GM19372 (cell line): ENCODE measurements at regions not wholly inside any gene's neighbourhood (a gene's known extent, or its start where the extent isn't known, plus 50 kb on each side); places are given as distances from the start of the nearest gene placed in this dataset.
A peak's percentile ranks its signal among the peaks of the same experiment; 100 is the strongest.

ENCODE experiments used
- ATAC-seq: cut with Tn5 transposase; IDR thresholded peaks from one replicate; pipeline ENCODE4 v1.9.1; 2021; ENCODE audit warnings: mild to moderate bottlenecking, low read depth, moderate library complexity; ENCODE audit not compliant: unreplicated experiment

DNA sequence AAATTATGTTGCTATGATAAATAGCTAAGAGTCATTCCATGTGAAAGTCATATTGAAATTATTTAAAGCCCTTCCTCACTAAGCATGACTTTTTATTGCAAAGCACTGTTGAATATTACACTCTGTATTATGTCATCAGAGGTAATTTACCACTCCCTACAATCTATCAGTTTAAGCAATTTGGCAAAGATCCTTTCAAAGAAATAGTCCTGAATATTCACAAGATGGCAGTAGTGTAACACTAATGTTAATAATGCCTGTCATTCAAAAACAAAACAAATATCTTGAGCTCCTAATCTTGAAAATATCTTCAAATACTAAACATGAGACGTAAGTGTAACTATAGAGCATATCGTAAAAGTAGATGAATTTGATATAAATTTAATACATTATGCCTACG, 208.6 kb upstream of the TECRL start:
- ATAC-seq = no peak

DNA sequence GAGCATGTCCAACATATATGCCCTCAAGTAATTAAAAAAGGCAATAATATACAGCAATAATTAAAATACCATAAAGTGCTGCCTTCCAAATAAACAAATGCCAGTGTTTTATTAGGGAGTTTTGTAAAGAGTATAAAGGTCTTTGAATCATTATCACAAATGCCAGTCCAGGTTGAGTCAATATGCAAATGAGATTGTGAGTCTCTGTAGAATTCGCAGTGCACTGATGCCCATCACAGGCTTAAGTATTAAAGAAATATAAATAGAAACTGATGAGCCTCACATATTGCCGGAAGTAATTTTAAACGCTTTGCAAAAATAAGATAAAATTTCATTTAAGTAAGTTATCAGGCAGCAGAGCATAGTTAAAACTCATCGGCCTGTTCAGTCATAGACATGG, 205.0 kb upstream of the TECRL start:
- no peak for ATAC-seq

DNA sequence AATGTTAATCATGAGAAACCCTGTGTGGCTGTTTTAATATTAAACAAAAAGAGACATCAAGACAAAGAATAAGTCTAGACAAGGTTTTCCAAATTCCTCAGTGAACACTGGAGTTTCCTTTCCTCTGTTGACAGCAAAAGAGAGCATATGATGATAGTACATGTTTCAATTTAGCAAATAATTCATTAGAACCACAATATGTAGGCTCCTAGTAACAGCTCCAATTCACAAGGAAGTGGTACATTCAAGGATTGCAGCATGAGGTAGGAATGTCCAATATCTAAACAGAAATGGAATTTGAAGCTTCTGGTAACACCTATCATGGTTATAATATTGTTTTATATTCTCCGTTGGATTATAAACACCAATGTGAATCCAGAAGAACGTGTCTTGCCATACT, 203.8 kb upstream of the TECRL start:
- ATAC-seq = no peak

DNA sequence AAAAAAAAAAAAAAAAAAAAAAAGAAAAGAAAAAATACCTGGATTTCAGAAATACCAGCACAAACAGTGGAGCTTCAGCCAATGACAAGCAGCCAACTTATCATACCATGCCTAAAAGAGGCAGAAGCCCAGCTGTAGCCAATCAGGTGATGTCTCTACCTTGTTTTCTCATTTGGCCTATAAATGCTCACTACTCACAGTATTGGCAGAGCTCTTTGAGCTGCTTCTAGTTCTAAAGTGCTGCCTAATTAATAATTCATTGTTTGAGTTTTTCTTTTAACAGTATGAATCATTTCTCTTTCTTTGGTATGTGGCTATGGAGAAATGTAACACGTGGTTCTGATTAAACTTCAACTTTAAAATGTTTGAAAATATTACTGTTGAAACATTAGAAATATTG, 188.8 kb upstream of the TECRL start:
- no peak for ATAC-seq

DNA sequence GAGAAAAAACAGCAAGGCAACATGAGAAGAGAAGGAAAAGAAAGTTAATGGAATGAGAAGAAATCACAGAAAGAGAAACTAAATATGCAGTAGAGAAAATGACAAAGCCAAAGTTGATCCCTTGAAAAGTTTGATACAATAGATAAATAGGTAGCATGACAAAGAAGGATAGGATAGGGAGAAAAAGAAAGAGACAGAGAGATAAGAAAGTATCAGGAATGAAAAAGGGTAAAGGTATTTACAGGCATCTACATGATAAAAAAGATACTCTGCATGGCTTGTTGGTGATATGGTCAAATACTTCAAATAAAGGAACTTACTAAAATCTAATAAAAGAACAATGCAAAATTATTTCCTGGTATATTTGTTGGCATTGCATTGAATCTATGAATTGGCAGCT, 185.5 kb upstream of the TECRL start:
- no peak for ATAC-seq

DNA sequence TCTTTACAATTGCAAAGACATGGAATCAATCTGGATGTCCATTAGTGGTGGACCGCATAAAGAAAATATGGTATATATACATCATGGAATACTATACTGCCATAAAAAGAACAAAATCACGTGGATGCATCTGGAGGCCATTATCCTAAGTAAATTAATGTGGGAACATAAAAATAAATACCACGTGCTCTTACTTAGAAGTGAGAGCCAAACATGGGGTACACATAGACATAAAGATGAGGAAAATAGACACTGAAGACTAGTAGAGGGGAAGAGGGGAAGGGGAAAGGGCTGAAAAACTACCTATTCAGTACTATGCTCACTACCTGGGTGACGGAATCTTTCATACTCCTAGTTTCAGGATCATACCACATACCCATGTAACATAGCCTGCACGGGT, 179.3 kb upstream of the TECRL start:
- no peak for ATAC-seq

DNA sequence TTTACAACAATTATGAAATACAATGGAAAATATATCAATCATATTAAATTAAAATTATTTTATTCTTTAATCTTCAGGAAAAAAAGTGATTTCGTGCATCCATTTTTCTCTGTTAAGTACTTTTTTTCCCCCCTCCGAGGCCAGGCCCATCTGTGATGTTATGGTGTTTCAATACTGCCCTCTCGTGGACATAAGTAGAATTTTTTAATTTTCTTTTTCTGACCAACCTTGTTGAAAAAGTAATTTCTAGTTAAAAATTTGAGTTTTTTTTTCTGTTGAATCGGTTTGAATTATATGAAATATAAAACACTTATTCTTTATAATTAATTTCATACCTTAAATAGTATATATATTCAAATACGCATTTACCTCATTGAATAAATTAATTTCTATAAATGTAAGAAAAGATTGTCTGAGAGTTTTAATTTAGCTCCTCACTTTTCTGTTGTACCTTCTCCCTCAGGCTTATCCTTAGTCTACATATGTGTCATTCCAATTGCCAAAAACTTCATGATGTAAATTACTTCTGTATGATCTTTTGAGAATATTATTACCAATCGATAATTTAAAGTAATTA, 175.8 kb upstream of the TECRL start:
- no peak for ATAC-seq

DNA sequence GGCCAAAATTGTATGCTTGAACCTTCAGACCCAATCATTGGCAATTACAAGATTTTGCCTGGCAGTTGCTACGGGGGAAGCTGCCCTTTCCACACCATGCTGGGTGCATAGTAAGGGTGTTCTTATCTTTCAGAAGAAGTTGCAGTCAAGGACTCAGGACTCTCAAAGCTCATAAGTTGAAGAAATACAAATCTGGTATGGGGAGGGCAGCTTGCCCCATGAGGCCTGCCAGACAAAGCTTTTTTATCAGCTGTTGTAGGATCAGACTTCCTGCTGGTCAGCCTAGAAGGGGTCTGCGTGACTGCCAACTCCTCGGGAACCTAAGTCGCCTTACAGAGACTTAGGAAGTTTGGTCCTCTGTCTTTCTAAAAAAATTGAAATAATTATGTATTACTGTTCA, 174.9 kb upstream of the TECRL start:
- no peak for ATAC-seq

DNA sequence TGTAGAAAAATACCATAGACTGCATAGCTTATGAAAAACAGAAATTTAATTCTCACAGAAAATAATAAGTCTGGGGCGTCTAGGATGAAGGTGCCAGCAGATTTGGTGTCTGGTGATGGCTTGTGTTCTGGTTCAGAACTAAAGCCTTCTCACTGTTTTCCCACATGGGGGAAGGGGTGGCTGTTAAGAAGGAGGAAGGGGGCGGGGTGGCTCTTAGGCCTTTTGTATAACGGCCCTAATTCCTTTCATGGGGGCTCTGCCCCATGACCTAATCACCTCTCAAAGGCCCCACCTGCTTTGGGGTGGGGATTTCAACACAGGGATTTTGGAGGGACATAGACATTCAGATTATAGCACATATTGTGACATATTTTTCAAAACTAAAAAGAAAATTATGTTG, 173.2 kb upstream of the TECRL start:
- ATAC-seq = no peak

DNA sequence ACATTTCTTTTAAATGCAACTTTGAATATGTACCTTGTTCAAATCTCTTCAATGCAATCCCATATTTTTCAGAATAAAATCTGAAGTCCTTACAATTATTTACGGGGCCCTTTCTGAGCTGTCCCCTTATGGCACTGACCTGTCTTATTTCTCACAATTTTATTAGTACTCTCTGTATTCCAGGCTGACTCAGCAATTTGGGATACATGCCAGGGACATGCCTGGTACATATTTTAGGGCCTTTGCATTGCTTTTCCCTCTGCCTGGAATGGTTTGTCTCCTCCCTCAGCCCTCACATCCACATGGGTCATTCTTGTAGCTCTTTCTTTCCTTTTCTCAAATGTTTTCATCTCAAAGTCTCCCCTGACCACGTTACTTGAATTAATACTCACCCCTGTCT, 172.2 kb upstream of the TECRL start:
- no peak for ATAC-seq

DNA sequence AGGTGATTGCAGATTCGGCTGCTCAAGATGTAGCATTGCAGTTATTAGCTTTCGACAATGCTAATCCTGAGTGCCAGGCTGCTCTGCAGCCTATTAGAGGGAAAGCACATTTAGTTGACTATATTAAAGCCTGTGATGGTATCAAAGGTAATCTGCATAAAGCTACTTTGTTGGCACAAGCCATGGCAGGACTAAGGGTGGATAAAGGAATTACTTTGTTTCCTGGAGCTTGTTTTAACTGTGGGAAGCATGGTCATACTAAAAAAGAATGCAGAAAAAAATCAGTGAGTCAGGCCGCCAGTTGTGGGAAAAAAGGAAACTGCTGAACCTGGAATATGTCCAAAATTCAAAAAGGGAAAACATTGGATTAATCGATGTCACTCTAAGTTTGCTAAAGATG, 154.9 kb upstream of the TECRL start:
- no peak for ATAC-seq

DNA sequence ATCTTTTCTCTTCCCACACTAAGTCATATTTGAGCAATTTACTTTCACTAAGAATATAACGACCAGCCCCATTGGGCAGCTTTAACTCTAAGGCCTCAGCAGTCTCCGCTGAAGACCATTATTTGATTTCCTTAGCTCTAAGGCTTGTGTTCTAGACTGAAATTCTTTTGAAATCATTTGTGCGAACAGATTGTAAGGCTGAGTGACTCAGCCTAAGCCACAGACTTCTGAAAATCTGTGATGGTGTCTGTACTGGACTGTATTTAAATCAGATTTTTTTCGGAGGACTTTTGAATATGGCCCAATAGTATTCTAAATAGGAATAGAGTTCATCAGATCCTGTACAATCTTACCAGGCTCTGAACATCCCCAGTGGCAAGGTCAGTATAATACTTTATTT, 150.3 kb upstream of the TECRL start:
- ATAC-seq = no peak

DNA sequence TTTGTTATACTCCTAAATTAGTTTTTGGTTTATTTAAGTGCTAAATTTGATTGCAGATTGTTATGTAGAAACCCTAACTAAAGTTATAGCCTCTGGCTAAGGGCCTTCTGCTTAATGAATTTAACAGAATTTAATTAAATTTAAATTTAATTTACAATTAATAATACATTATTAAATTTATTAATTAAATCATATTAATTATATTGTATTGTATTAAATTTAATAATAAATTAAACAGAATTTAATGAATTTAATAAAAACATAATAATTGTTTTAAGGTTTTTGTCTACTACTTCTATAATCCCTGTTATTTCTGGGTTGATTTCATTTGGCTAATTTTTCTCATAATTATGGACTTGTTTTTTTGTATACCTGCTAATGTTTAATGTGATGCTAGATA, 141.9 kb upstream of the TECRL start:
- no peak for ATAC-seq

DNA sequence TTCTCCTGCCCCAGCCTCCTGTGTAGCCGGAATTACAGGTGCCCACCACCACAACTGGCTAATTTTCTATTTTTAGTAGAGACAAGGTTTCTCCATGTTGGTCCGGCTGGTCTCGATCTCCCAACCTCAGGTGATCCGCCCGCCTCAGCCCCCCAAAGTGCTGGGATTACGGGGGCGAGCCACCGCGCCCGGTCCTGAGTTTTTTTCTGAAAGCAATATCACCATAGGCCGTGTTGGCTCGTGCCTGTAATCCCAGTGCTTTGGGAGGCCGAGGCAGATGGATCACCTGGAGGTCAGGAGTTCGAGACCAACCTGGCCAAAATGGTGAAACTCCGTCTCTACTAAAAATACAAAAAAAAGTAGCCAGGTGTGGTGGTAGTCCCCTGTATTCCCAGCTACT, 136.3 kb upstream of the TECRL start:
- ATAC-seq = no peak

DNA sequence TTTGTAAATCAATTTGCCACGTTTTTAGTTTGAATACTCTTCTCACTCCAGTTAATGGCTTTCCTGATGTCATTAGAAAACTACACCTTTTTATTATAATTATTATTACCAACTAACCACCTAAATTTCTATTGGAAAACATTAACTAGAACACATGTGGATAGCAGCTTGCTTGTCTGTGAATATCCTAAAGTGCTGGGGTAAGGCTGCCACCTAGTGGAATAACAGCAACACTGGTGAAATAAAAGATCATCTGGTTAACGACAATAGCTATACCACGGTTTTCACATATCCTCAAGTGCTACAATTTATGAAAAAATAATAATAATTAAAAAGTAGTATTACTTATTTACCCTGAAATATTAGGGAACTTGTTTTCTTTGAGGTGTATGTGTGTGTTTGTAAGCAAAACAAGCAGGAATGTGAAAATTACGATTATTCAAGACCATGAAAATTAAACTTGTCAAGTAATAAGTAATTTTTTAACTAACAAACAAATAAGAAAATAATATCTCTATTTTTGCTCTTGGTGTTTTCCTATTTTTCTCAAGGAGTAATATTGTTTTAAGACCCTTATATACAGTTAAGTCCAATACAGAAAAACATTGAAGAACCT, 130.1 kb upstream of the TECRL start:
- peak; percentile 94 for ATAC-seq

DNA sequence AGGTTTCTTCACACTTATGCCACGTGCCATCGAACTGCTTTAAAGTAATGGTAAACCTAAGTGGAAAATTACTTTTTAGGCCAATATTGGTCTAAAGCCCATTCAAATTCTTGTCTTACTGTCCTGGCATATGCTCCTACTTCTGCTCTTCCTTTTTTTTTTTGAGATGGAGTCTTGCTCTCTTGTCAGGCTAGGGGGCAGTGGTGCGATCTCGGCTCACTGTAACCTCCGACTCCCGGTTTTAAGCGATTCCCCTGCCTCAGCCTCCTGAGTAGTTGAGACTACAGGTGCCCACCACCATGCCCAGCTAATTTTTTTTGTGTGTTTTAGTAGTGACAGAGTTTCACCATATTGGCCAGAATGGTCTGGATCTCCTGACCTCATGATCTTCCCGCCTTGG, 129.0 kb upstream of the TECRL start:
- ATAC-seq = no peak

DNA sequence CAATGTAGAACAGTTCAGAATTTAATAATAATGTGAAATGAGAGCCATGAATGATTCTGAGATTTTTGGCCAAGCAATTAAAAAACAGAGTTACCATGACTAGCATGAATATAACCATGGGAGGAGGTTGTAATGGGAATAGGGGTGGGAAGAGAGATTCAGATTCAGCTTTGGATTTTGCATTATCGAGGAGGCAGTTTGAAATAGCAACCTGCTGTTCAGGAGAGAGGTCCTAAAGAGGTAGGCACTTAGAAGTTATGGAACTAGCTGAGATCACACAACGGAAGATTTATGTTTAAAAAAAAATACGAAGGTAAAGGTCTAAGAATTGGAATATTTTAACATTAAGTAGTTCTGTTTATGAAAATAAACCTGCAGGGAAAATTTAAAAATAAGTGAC, 124.4 kb upstream of the TECRL start:
- ATAC-seq = no peak

DNA sequence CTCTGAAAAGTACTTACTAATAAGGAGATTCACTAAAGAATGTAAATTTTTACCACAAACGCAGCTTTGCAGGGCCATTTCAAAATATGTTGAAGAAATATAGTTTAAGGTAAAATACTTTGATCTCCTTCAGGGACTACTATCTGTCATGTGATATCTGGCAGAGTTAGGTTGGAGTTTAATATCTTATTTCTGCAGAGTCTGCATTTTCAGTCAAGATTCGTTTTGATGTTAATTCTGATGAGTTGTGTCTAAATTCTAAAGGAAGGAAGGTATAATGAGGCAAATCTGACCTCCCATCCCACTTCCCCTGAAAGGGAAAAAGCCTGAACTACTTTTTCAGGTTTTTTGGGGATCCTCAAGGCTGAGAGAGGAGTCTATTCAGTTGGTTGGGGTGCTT, 123.9 kb upstream of the TECRL start:
- ATAC-seq = no peak

DNA sequence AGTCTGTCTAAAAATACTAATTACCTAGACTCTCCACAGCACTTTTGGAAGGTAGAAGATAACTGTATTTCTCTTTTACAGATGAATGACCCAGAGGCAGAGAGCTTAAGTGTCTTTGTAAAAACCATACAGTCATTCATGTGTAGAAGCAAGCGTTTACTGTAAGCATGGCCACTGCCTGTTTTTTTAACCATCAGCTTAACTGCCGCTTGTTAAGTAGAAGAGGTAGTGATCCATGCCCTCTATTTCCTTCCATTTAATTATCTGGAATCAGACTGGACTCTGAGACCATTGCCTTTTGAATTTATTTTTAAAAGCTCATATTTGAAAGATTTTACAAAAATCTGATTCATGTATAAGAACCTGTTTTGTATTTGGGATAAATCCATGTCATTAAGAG, 111.2 kb upstream of the TECRL start:
- no peak for ATAC-seq

DNA sequence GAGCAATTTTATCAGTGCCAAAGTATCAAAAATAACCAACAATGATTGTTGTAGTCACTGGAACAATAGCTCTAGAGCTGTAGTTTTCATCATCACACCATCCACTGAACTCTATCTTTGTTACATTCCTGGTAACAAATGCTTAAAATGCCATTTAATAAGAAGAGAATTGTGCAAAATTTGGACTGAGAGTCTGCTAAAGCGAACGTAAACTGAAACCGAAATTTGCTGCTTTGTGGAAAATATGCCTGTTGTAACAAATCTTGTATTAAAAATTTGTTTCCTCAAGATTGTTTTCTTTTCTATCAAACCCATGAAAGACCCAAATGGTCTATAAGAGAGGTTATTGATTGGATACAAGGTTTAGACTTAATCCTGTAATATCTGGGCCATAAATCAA, 109.3 kb upstream of the TECRL start:
- ATAC-seq = no peak

DNA sequence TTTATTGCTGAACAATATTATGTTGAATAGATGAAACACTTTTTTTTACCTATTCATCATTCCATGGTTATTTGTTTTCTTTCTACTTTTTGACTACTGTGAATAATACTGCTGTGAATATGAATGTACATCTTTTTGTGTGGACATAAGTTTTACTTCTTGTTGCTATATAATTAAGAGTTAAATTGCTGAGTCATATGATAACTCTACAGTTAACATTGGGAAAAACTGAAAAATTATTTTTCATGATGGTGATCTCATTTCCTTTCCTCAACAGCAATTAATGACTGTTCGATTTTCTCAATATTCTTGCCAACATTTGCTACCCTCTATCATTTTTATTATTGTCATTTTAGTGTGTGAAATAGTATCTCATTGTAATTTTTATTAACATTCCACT, 106.9 kb upstream of the TECRL start:
- ATAC-seq = no peak

DNA sequence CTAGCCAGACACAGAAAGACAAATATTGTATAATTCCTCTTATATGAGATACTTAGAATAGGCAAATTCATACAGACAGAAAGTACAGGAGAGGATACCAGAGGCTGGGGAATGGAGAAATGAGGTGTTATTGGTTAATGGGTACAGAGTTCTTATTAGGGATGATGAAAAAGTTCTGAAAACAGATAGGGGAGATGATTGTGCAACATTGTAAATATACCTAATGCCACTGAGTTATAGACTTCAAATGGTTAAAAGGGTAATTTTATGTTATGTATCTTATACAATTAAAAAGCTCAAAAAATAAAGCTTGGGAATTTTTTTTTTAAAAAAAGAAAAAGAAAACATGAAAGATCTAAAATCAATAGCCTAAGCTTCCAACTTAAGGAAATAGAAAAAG, 98.8 kb upstream of the TECRL start:
- ATAC-seq = no peak
